ENCODE measurements at regions not wholly inside any gene's neighbourhood (a gene's known extent, or its start where the extent isn't known, plus 50 kb on each side); places are given as distances from the start of the nearest gene placed in this dataset.

- no peak for DNase-seq
These were observed 78.8 kb upstream of the FAM180A start for GRCh38 chr7:135827391-135827790.

GRCh38 chr7:135825406-135825805 is 76.8 kb upstream of the FAM180A start:
- no peak for DNase-seq

GRCh38 chr7:135822376-135822775 is 73.8 kb upstream of the FAM180A start:
- DNase-seq, result peak; percentile 34

GRCh38 chr7:135817583-135817982 is 69.0 kb upstream of the FAM180A start:
- DNase-seq, result no peak

GRCh38 chr7:135815033-135815432 is 66.4 kb upstream of the FAM180A start:
- DNase-seq, result no peak

GRCh38 chr7:135812148-135812547 is 63.5 kb upstream of the FAM180A start:
- DNase-seq, result no peak

- no peak for DNase-seq
These were observed 62.9 kb upstream of the FAM180A start for GRCh38 chr7:135811506-135811905.

GRCh38 chr7:135808206-135808605 is 59.6 kb upstream of the FAM180A start:
- DNase-seq, result no peak

GRCh38 chr7:135803143-135803542 is 54.5 kb upstream of the FAM180A start:
- no peak for DNase-seq

- DNase-seq, result no peak
These were observed 54.1 kb upstream of the FAM180A start for GRCh38 chr7:135802697-135803096.

GRCh38 chr7:135801877-135802276 is 53.3 kb upstream of the FAM180A start:
- no peak for DNase-seq

- DNase-seq, result peak; percentile 63
These were observed 52.6 kb upstream of the FAM180A start for GRCh38 chr7:135801045-135801693.

GRCh38 chr7:135800560-135800959 is 51.9 kb upstream of the FAM180A start:
- no peak for DNase-seq

- no peak for DNase-seq
These were observed 51.3 kb upstream of the FAM180A start for GRCh38 chr7:135799881-135800280.
